Hindlimb muscle (tissue), 1 donor: ENCODE measurements at regions not wholly inside any gene's neighbourhood (a gene's known extent, or its start where the extent isn't known, plus 50 kb on each side); places are given as distances from the start of the nearest gene placed in this dataset.
A peak's percentile ranks its signal among the peaks of the same experiment; 100 is the strongest.

Experiments used
- DNase-seq: peaks from one replicate; pipeline ENCODE4 v3.0.0-alpha.2; 2013

- no peak for DNase-seq
These were observed 191.1 kb downstream of the MAP2K6 start for GRCh38 chr17:69605571-69605970.

- no peak for DNase-seq
These were observed 191.8 kb downstream of the MAP2K6 start for GRCh38 chr17:69606142-69606800.

GRCh38 chr17:69607162-69607834 lies 192.8 kb downstream of the MAP2K6 start:
- DNase-seq: peak; percentile 80

- no peak for DNase-seq
These were observed 193.6 kb downstream of the MAP2K6 start for GRCh38 chr17:69608141-69608540.

GRCh38 chr17:69608808-69609472 lies 194.4 kb downstream of the MAP2K6 start:
- DNase-seq: no peak

GRCh38 chr17:69609473-69610305 lies 195.2 kb downstream of the MAP2K6 start:
- no peak for DNase-seq

- no peak for DNase-seq
These were observed 205.9 kb downstream of the MAP2K6 start for GRCh38 chr17:69620363-69620762.

- DNase-seq: no peak
These were observed 211.0 kb downstream of the MAP2K6 start for GRCh38 chr17:69625474-69625873.

- DNase-seq: peak; percentile 48
These were observed 215.6 kb downstream of the MAP2K6 start for GRCh38 chr17:69630056-69630635.

- no peak for DNase-seq
These were observed 220.3 kb downstream of the MAP2K6 start for GRCh38 chr17:69634844-69635243.

GRCh38 chr17:69637446-69638156 lies 223.1 kb downstream of the MAP2K6 start:
- no peak for DNase-seq

- DNase-seq: no peak
These were observed 224.6 kb downstream of the MAP2K6 start for GRCh38 chr17:69639096-69639495.

- no peak for DNase-seq
These were observed 225.6 kb downstream of the MAP2K6 start for GRCh38 chr17:69640073-69640472.

GRCh38 chr17:69643686-69644085 lies 229.2 kb downstream of the MAP2K6 start:
- DNase-seq: no peak

GRCh38 chr17:69646729-69647128 lies 232.2 kb downstream of the MAP2K6 start:
- DNase-seq: no peak

- no peak for DNase-seq
These were observed 236.4 kb downstream of the MAP2K6 start for GRCh38 chr17:69650881-69651280.

GRCh38 chr17:69651921-69652320 lies 237.4 kb downstream of the MAP2K6 start:
- DNase-seq: no peak

GRCh38 chr17:69654981-69655855 lies 240.7 kb downstream of the MAP2K6 start:
- no peak for DNase-seq

- no peak for DNase-seq
These were observed 241.4 kb downstream of the MAP2K6 start for GRCh38 chr17:69655902-69656301.

GRCh38 chr17:69669441-69670178 lies 255.1 kb downstream of the MAP2K6 start:
- DNase-seq: peak; percentile 38
